Lower leg skin (tissue), 3 donors: ENCODE measurements at regions not wholly inside any gene's neighbourhood (a gene's known extent, or its start where the extent isn't known, plus 50 kb on each side); places are given as distances from the start of the nearest gene placed in this dataset.
"Not testable (repeated sequence)": the region's sequence is repeated elsewhere in the genome, so short reads cannot be mapped to it uniquely, and the experiment has no call there.

Experiments
- CTCF ChIP-seq, 3 donors: fragments of 450-650 bp; IDR thresholded peaks; one replicate each; pipeline ENCODE4 v1.5.1; 2016; ENCODE audit warnings: antibody characterized with exemption in 3 of 3, mild to moderate bottlenecking in 3 of 3, moderate library complexity in 2 of 3
- POLR2A ChIP-seq, 2 donors: fragments of 450-650 bp; IDR thresholded peaks; one replicate each; pipeline ENCODE4 v1.6.1; 2016 to 2017; ENCODE audit warnings: antibody characterized with exemption in 2 of 2, mild to moderate bottlenecking in 1 of 2, moderate library complexity in 1 of 2

GRCh38 chr16:46381344-46381743, 239.8 kb downstream of the SHCBP1 start:
- not testable (repeated sequence) for TF ChIP-seq POLR2A, CTCF (IDR thresholded peaks at IDR 0.05)
